ENCODE measurements at regions not wholly inside any gene's neighbourhood (a gene's known extent, or its start where the extent isn't known, plus 50 kb on each side); places are given as distances from the start of the nearest gene placed in this dataset.

GRCh38 chr7:17185690-17186070, 112.8 kb upstream of the AHR start:
- no peak for TF ChIP-seq CTCF (conservative IDR thresholded peaks at IDR 0.05; ENCODE audit: low read depth, low read length)
- no peak for DNase-seq (ENCODE audit: low read depth)
- no peak overlapping the region for H3K4me3 ChIP-seq (ENCODE audit: low read length)

DNA sequence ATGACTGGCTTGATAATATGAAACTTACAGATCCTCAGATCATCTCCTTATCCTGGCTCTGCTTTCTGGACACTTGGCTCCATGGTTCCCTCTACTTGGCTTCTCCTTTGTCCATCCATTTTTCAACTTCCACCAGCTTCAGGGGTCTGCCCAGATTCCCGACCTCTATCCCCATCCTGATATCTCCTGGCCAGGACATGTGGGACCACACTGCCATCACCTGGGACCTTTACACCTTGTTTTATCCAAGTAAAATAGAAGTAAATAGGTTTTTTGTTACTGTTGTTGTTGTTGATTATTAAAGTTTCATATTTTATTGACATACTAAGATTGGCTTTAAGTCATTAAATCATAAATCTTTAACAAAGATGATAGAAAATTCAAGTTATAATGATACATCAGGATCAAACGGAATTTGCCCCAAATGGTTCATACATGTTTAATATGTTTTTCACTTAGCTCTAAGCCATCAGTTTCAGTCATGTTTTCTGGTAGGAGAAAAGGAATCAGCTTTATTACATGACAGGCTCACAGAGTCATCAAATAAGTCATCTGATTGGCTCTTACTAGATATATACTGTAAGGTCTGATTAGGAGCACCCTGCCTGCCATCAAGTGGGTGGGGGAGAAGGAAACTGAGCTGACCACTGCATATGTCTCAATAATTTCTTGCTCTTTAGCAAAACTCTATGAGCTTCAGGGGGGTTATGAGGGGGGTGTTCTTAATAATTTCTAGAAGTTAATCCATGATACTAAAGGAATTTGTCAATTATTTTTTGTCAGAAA, 111.5 kb upstream of the AHR start:
- H3K4me3 ChIP-seq (ENCODE audit: low read length): no peak overlapping the region
- TF ChIP-seq CTCF (conservative IDR thresholded peaks at IDR 0.05; ENCODE audit: low read depth, low read length): no peak
- DNase-seq (ENCODE audit: low read depth): no peak

- no peak for DNase-seq (ENCODE audit: low read depth)
- H3K4me3 ChIP-seq (ENCODE audit: low read length): no peak overlapping the region
- TF ChIP-seq CTCF (conservative IDR thresholded peaks at IDR 0.05; ENCODE audit: low read depth, low read length): no peak
These were observed 103.8 kb upstream of the AHR start for GRCh38 chr7:17194656-17195055.

- H3K4me3 ChIP-seq (ENCODE audit: low read length): no peak overlapping the region
- no peak for TF ChIP-seq CTCF (conservative IDR thresholded peaks at IDR 0.05; ENCODE audit: low read depth, low read length)
- DNase-seq (ENCODE audit: low read depth): no peak
These were observed 102.9 kb upstream of the AHR start for GRCh38 chr7:17195576-17195975.

DNA sequence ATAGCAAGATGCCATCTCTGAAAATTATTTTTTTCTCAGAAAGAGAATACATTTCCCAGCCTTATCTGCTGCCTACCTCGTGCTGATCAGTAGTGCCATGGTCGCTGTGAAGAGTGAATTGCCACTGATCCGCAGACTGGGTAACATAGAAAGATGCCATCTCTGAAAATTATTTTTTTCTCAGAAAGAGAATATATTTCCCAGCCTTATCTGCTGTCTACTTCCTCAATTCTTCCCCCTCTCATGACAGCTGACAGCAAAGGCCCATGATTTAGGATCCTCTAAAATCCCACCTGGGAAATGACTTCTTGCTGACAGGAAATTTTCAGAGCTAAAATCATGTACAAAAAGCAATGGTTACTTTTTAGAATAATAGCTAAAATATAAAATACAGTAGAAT, 92.5 kb upstream of the AHR start:
- TF ChIP-seq CTCF (conservative IDR thresholded peaks at IDR 0.05; ENCODE audit: low read depth, low read length): no peak
- no peak overlapping the region for H3K4me3 ChIP-seq (ENCODE audit: low read length)
- DNase-seq (ENCODE audit: low read depth): no peak

GRCh38 chr7:17206349-17206905, 92.0 kb upstream of the AHR start:
- DNase-seq (ENCODE audit: low read depth): no peak
- no peak for TF ChIP-seq CTCF (conservative IDR thresholded peaks at IDR 0.05; ENCODE audit: low read depth, low read length)
- H3K4me3 ChIP-seq (ENCODE audit: low read length): no peak overlapping the region

GRCh38 chr7:17207220-17207619, 91.2 kb upstream of the AHR start:
- no peak for DNase-seq (ENCODE audit: low read depth)
- TF ChIP-seq CTCF (conservative IDR thresholded peaks at IDR 0.05; ENCODE audit: low read depth, low read length): no peak
- H3K4me3 ChIP-seq (ENCODE audit: low read length): no peak overlapping the region

Measured in retinal pigment epithelial cell (primary cell).